ENCODE measurements at regions not wholly inside any gene's neighbourhood (a gene's known extent, or its start where the extent isn't known, plus 50 kb on each side); places are given as distances from the start of the nearest gene placed in this dataset.

- TF ChIP-seq RAD21 (IDR thresholded peaks at IDR 0.05; ENCODE audit: low read length), result no peak
- no peak for TF ChIP-seq RFX5 (IDR thresholded peaks at IDR 0.05; ENCODE audit: low read depth, low read length)
Observed at GRCh38 chr18:27585602-27586173, 400.6 kb upstream of the CHST9 start.
